Activated CD4-positive, alpha-beta T cell treated with anti-CD3 and anti-CD28 coated beads, Interleukin-2, Interleukin-6, amounts not matched to agents 100 ng/mL and 50 ng/mL, durations not matched to agents 16 hours and 8 hours (primary cell): ENCODE measurements at regions not wholly inside any gene's neighbourhood (a gene's known extent, or its start where the extent isn't known, plus 50 kb on each side); places are given as distances from the start of the nearest gene placed in this dataset.

Experiments
- DNase-seq: peaks from one replicate; pipeline ENCODE4 v3.0.0-alpha.2; 2020

- DNase-seq = no peak
Measured at GRCh38 chr11:88404391-88404790, 66.9 kb upstream of the CTSC start.

GRCh38 chr11:88402784-88403183, 65.2 kb upstream of the CTSC start:
- no peak for DNase-seq

- DNase-seq = no peak
Measured at GRCh38 chr11:88402192-88402715, 64.7 kb upstream of the CTSC start.

- DNase-seq = no peak
Measured at GRCh38 chr11:88398791-88399570, 61.4 kb upstream of the CTSC start.

GRCh38 chr11:88398372-88398771, 60.8 kb upstream of the CTSC start:
- peak; percentile 14 for DNase-seq

- no peak for DNase-seq
Measured at GRCh38 chr11:88390254-88390653, 52.7 kb upstream of the CTSC start.

DNA sequence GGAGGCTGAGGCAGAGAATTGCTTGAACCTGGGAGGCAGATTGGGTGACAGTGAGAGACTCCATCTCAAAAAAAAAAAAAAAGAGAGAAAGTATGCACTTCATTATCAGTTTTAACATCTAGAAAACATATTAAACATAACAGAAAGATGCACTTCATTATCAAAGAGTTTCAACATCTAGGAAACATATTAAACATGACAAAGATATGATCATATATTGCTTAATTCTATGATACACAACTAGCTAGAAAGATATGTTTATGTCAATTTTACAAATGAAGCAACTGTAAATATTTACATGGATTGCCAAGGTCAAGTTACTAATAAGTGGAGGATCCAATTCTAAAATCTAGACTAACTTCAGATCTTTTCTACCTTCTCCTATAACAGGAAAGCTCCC, 50.4 kb upstream of the CTSC start:
- DNase-seq = no peak
